Adipocyte (in vitro differentiated cells): ENCODE measurements at regions not wholly inside any gene's neighbourhood (a gene's known extent, or its start where the extent isn't known, plus 50 kb on each side); places are given as distances from the start of the nearest gene placed in this dataset.
"Not testable (repeated sequence)": the region's sequence is repeated elsewhere in the genome, so short reads cannot be mapped to it uniquely, and the experiment has no call there.

Source experiments
- DNase-seq: peaks from one replicate; pipeline ENCODE4 v3.0.0-alpha.2; 2015; ENCODE audit warnings: low read depth
- H3K27me3 ChIP-seq: replicated peaks from 2 replicates; pipeline ENCODE4 v1.7.0; 2013; ENCODE audit warnings: mild to moderate bottlenecking, low read length, moderate library complexity; ENCODE audit not compliant: control insufficient read depth, insufficient read depth
- H3K36me3 ChIP-seq: 2 replicates; pipeline ENCODE4 v1.7.0; 2013; ENCODE audit warnings: low read length, mild to moderate bottlenecking, moderate library complexity; ENCODE audit not compliant: control insufficient read depth, insufficient read depth, severe bottlenecking
- H3K4me1 ChIP-seq: 2 replicates; pipeline ENCODE4 v1.7.0; 2013; ENCODE audit warnings: mild to moderate bottlenecking, low read length, moderate library complexity; ENCODE audit not compliant: control insufficient read depth, insufficient read depth
- H3K4me3 ChIP-seq: 2 replicates; pipeline ENCODE4 v1.7.0; 2013; ENCODE audit warnings: mild to moderate bottlenecking, low read length, moderate library complexity
- H3K9ac ChIP-seq: 2 replicates; pipeline ENCODE4 v1.7.0; 2013; ENCODE audit warnings: mild to moderate bottlenecking, low read length, moderate library complexity
- H3K9me3 ChIP-seq: 2 replicates; pipeline ENCODE4 v1.7.0; 2013; ENCODE audit warnings: mild to moderate bottlenecking, low read length, moderate library complexity; ENCODE audit not compliant: control insufficient read depth

GRCh38 chr6:58128549-58128948 is 811.1 kb downstream of the PRIM2 start:
- H3K36me3 ChIP-seq, H3K4me1 ChIP-seq, DNase-seq, H3K4me3 ChIP-seq, H3K27me3 ChIP-seq, H3K9me3 ChIP-seq, H3K9ac ChIP-seq: not testable (repeated sequence)

GRCh38 chr6:58129098-58129497 is 811.7 kb downstream of the PRIM2 start:
- H3K4me3 ChIP-seq, DNase-seq, H3K27me3 ChIP-seq, H3K36me3 ChIP-seq, H3K9me3 ChIP-seq, H3K9ac ChIP-seq, H3K4me1 ChIP-seq: not testable (repeated sequence)

- H3K4me1 ChIP-seq, H3K4me3 ChIP-seq, H3K9me3 ChIP-seq, H3K36me3 ChIP-seq, DNase-seq, H3K9ac ChIP-seq, H3K27me3 ChIP-seq: not testable (repeated sequence)
Observed at GRCh38 chr6:58139746-58140145, 822.3 kb downstream of the PRIM2 start.

- H3K27me3 ChIP-seq, H3K9ac ChIP-seq, H3K36me3 ChIP-seq, H3K9me3 ChIP-seq, DNase-seq, H3K4me1 ChIP-seq, H3K4me3 ChIP-seq: not testable (repeated sequence)
Observed at GRCh38 chr6:58171025-58171424, 853.6 kb downstream of the PRIM2 start.

GRCh38 chr6:58181557-58182065 is 864.2 kb downstream of the PRIM2 start:
- not testable (repeated sequence) for H3K36me3 ChIP-seq, H3K9ac ChIP-seq, H3K9me3 ChIP-seq, H3K27me3 ChIP-seq, H3K4me3 ChIP-seq, DNase-seq, H3K4me1 ChIP-seq

GRCh38 chr6:58185300-58185699 is 867.9 kb downstream of the PRIM2 start:
- H3K36me3 ChIP-seq, H3K4me3 ChIP-seq, H3K4me1 ChIP-seq, H3K27me3 ChIP-seq, H3K9me3 ChIP-seq, DNase-seq, H3K9ac ChIP-seq: not testable (repeated sequence)

GRCh38 chr6:58193209-58193608 is 875.8 kb downstream of the PRIM2 start:
- H3K4me3 ChIP-seq, H3K9me3 ChIP-seq, H3K27me3 ChIP-seq, H3K36me3 ChIP-seq, H3K4me1 ChIP-seq, H3K9ac ChIP-seq: not testable (repeated sequence)
- DNase-seq, result peak; percentile 70

GRCh38 chr6:58198301-58198700 is 880.9 kb downstream of the PRIM2 start:
- H3K27me3 ChIP-seq, result no peaks in the 10 kb centered on the region
- no peaks in the 10 kb centered on the region for H3K36me3 ChIP-seq
- H3K9me3 ChIP-seq, result no peaks in the 10 kb centered on the region
- H3K4me3 ChIP-seq, result no peak overlapping the region
- no peaks in the 10 kb centered on the region for H3K4me1 ChIP-seq
- no peak overlapping the region for H3K9ac ChIP-seq
- DNase-seq, result peak; percentile 68

- H3K36me3 ChIP-seq, H3K4me1 ChIP-seq, H3K4me3 ChIP-seq, H3K27me3 ChIP-seq, H3K9ac ChIP-seq, H3K9me3 ChIP-seq, DNase-seq: not testable (repeated sequence)
Observed at GRCh38 chr6:58237124-58237523, 919.7 kb downstream of the PRIM2 start.

GRCh38 chr6:58238421-58238820 is 921.0 kb downstream of the PRIM2 start:
- not testable (repeated sequence) for H3K9me3 ChIP-seq, H3K9ac ChIP-seq, H3K36me3 ChIP-seq, H3K4me1 ChIP-seq, H3K4me3 ChIP-seq, H3K27me3 ChIP-seq, DNase-seq

GRCh38 chr6:58257625-58258024 is 940.2 kb downstream of the PRIM2 start:
- H3K9ac ChIP-seq, H3K36me3 ChIP-seq, DNase-seq, H3K4me1 ChIP-seq, H3K27me3 ChIP-seq, H3K4me3 ChIP-seq, H3K9me3 ChIP-seq: not testable (repeated sequence)

GRCh38 chr6:58290177-58290576 is 972.7 kb downstream of the PRIM2 start:
- no peaks in the 10 kb centered on the region for H3K9me3 ChIP-seq
- no peak overlapping the region for H3K9ac ChIP-seq
- no peak overlapping the region for H3K4me3 ChIP-seq
- H3K4me1 ChIP-seq, result no peaks in the 10 kb centered on the region
- no peak for DNase-seq
- H3K36me3 ChIP-seq, result no peaks in the 10 kb centered on the region
- H3K27me3 ChIP-seq, result no peaks in the 10 kb centered on the region
